ENCODE measurements at regions not wholly inside any gene's neighbourhood (a gene's known extent, or its start where the extent isn't known, plus 50 kb on each side); places are given as distances from the start of the nearest gene placed in this dataset.

DNA sequence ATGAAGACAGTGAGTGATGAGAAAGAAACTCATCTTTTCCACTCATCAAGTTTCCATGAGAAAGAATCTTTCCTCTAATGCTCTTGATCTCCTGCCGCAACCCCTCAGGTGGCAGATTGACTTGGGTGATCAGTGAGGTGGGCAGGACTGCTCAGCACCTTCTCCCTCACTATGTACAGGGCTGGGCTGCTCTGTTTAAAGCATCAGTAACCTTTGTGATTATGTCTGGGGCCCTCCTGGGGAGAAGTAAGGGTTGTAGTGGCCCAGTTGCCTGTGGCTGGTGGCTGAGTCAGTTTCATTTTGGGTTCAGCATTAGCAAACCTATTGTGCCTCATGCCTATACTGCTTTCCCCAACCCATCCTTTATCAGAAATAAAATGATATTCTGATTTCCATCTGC is 366.0 kb downstream of the TTLL7 start:
- no peak overlapping the region for H3K4me3 ChIP-seq (ENCODE audit: severe bottlenecking)
- H3K27me3 ChIP-seq (ENCODE audit: insufficient read depth, poor library complexity, severe bottlenecking), result no peaks in the 10 kb centered on the region
- TF ChIP-seq, protein P1, sequence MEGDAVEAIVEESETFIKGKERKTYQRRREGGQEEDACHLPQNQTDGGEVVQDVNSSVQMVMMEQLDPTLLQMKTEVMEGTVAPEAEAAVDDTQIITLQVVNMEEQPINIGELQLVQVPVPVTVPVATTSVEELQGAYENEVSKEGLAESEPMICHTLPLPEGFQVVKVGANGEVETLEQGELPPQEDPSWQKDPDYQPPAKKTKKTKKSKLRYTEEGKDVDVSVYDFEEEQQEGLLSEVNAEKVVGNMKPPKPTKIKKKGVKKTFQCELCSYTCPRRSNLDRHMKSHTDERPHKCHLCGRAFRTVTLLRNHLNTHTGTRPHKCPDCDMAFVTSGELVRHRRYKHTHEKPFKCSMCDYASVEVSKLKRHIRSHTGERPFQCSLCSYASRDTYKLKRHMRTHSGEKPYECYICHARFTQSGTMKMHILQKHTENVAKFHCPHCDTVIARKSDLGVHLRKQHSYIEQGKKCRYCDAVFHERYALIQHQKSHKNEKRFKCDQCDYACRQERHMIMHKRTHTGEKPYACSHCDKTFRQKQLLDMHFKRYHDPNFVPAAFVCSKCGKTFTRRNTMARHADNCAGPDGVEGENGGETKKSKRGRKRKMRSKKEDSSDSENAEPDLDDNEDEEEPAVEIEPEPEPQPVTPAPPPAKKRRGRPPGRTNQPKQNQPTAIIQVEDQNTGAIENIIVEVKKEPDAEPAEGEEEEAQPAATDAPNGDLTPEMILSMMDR (IDR thresholded peaks at IDR 0.05; ENCODE audit: poor library complexity, severe bottlenecking), result no peak
- no peak overlapping the region for H3K27ac ChIP-seq (ENCODE audit: poor library complexity, severe bottlenecking)
- DNase-seq (ENCODE audit: low spot score) (no peak), ATAC-seq (ENCODE audit: low read depth) (no peak)
- H3K4me1 ChIP-seq (ENCODE audit: insufficient read depth, poor library complexity, severe bottlenecking), result no peaks in the 10 kb centered on the region
- H3K9me3 ChIP-seq (ENCODE audit: severe bottlenecking), result no peaks in the 10 kb centered on the region
- no peaks in the 10 kb centered on the region for H3K36me3 ChIP-seq (ENCODE audit: low read depth)

DNA sequence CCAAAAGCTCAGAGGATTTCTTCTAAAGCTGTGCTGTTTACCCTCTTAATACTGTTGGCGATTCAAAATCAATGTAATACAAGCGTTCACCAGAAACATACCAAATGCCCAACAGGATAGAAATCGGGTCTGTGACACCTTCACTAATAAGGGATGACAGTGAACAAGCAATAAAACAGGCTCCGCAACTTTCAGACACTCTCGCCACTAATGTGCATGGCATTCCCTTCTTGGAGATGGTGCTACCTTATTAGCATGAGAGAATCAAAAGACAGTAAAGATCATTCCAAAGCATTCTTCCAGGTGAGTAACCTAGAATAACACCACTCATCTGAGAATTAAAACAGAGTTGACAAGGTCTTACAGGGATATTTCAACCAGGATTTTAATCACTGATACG is 367.1 kb downstream of the TTLL7 start:
- DNase-seq (ENCODE audit: low spot score) (no peak), ATAC-seq (ENCODE audit: low read depth) (no peak)
- no peak overlapping the region for H3K27ac ChIP-seq (ENCODE audit: poor library complexity, severe bottlenecking)
- no peaks in the 10 kb centered on the region for H3K36me3 ChIP-seq (ENCODE audit: low read depth)
- no peaks in the 10 kb centered on the region for H3K4me1 ChIP-seq (ENCODE audit: insufficient read depth, poor library complexity, severe bottlenecking)
- TF ChIP-seq, protein P1 (IDR thresholded peaks at IDR 0.05; ENCODE audit: poor library complexity, severe bottlenecking), result no peak
- H3K4me3 ChIP-seq (ENCODE audit: severe bottlenecking), result no peak overlapping the region
- no peaks in the 10 kb centered on the region for H3K9me3 ChIP-seq (ENCODE audit: severe bottlenecking)
- H3K27me3 ChIP-seq (ENCODE audit: insufficient read depth, poor library complexity, severe bottlenecking), result no peaks in the 10 kb centered on the region

DNA sequence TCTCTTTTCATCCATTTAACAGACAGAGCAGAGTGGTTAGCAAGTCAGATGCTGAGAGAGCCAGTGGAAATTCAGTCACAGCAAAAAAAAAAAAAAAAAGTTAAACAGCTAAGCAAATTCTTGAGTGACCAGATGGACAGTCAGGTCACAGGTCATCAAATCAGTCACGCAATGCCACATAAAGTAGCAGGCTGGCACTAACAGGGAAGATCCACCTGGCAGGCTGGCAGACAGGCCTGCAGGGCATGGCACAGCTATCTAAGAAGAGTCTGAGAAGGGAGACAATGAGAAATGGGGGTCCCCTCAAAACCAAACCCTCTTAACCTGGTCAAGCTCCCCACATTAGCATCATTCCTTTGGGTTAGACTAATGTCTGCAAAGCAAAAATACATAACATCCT is 371.9 kb downstream of the TTLL7 start:
- DNase-seq (ENCODE audit: low spot score) (no peak), ATAC-seq (ENCODE audit: low read depth) (no peak)
- Histone ChIP-seq H3K4me3 (ENCODE audit: severe bottlenecking) (no peak overlapping the region), H3K27me3 (ENCODE audit: insufficient read depth, poor library complexity, severe bottlenecking) (no peaks in the 10 kb centered on the region), H3K4me1 (ENCODE audit: insufficient read depth, poor library complexity, severe bottlenecking) (no peaks in the 10 kb centered on the region), H3K9me3 (ENCODE audit: severe bottlenecking) (no peaks in the 10 kb centered on the region), H3K36me3 (ENCODE audit: low read depth) (no peaks in the 10 kb centered on the region), H3K27ac (ENCODE audit: poor library complexity, severe bottlenecking) (no peak overlapping the region)
- TF ChIP-seq, protein P1 (IDR thresholded peaks at IDR 0.05; ENCODE audit: poor library complexity, severe bottlenecking), result no peak

DNA sequence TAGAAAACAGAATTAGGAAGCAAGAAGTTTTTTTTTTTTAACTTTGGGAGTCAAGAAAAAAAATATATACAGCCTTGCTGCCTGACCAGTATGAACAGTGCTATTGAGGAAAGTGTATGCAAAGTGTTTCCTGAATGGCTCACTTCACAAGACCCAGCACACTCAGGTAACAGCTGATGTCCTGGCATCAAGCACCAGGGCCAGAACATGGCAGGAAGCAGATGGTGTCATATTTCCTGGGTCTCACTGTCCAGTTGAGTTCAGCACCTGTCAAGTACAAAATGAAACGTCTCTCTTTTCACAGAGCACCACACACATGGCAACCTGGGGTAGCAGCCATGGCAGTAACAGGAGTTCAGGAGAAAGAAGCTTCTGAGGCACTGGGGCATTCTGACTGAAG is 372.3 kb downstream of the TTLL7 start:
- no peaks in the 10 kb centered on the region for H3K27me3 ChIP-seq (ENCODE audit: insufficient read depth, poor library complexity, severe bottlenecking)
- ATAC-seq (ENCODE audit: low read depth) (no peak), DNase-seq (ENCODE audit: low spot score) (no peak)
- no peaks in the 10 kb centered on the region for H3K9me3 ChIP-seq (ENCODE audit: severe bottlenecking)
- H3K4me1 ChIP-seq (ENCODE audit: insufficient read depth, poor library complexity, severe bottlenecking), result no peaks in the 10 kb centered on the region
- TF ChIP-seq, protein P1 (IDR thresholded peaks at IDR 0.05; ENCODE audit: poor library complexity, severe bottlenecking), result no peak
- H3K27ac ChIP-seq (ENCODE audit: poor library complexity, severe bottlenecking), result no peak overlapping the region
- no peak overlapping the region for H3K4me3 ChIP-seq (ENCODE audit: severe bottlenecking)
- H3K36me3 ChIP-seq (ENCODE audit: low read depth), result no peaks in the 10 kb centered on the region

DNA sequence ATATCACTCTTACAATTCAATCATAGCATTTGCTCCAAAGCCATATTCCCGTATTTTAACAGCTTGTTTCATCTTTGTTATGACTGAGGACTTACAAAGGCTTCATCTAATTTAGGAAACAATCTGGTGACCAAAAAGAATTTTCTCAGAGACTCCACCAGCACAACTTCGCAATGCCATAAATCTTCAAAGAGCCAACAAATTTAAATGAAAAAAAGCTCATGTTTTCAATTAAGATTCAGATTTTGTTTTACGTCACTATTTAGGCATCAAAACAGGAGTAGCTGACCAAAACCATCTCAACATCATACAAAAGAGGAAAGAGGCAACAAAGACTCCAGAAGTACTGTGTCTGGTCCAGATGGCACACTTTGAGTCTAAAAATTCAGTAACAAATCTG is 373.3 kb downstream of the TTLL7 start:
- H3K4me1 ChIP-seq (ENCODE audit: insufficient read depth, poor library complexity, severe bottlenecking), result no peaks in the 10 kb centered on the region
- no peaks in the 10 kb centered on the region for H3K36me3 ChIP-seq (ENCODE audit: low read depth)
- DNase-seq (ENCODE audit: low spot score) (no peak), ATAC-seq (ENCODE audit: low read depth) (no peak)
- no peaks in the 10 kb centered on the region for H3K27me3 ChIP-seq (ENCODE audit: insufficient read depth, poor library complexity, severe bottlenecking)
- no peak overlapping the region for H3K27ac ChIP-seq (ENCODE audit: poor library complexity, severe bottlenecking)
- TF ChIP-seq, protein P1 (IDR thresholded peaks at IDR 0.05; ENCODE audit: poor library complexity, severe bottlenecking), result no peak
- H3K4me3 ChIP-seq (ENCODE audit: severe bottlenecking), result no peak overlapping the region
- no peaks in the 10 kb centered on the region for H3K9me3 ChIP-seq (ENCODE audit: severe bottlenecking)
